H9 (cell line): ENCODE measurements at regions not wholly inside any gene's neighbourhood (a gene's known extent, or its start where the extent isn't known, plus 50 kb on each side); places are given as distances from the start of the nearest gene placed in this dataset.

Source experiments
- DNase-seq: peaks from one replicate; pipeline ENCODE4 v3.0.0-alpha.2; 2017
- H2AFZ ChIP-seq: one replicate; pipeline ENCODE4 v1.6.1; 2013; ENCODE audit warnings: mild to moderate bottlenecking, low read length, control low read depth, moderate library complexity
- H2AK5ac ChIP-seq: 2 replicates; pipeline ENCODE4 v1.6.1; 2013; ENCODE audit warnings: low read length, control low read depth, mixed read lengths; ENCODE audit not compliant: insufficient read length
- H2BK120ac ChIP-seq: one replicate; pipeline ENCODE4 v1.6.1; 2013; ENCODE audit warnings: low read depth, mild to moderate bottlenecking, low read length, control low read depth, inconsistent platforms; ENCODE audit not compliant: poor library complexity, severe bottlenecking
- H2BK12ac ChIP-seq: 2 replicates; pipeline ENCODE4 v1.6.1; 2013; ENCODE audit warnings: low read length, control low read depth, mixed read lengths, low read depth; ENCODE audit not compliant: insufficient read length
- H2BK15ac ChIP-seq: 2 replicates; pipeline ENCODE4 v1.6.1; 2013; ENCODE audit warnings: low read depth, low read length, control low read depth
- H2BK20ac ChIP-seq: one replicate; pipeline ENCODE4 v1.6.1; 2013; ENCODE audit warnings: low read depth, mild to moderate bottlenecking, low read length, control low read depth, inconsistent platforms; ENCODE audit not compliant: poor library complexity, severe bottlenecking
- H2BK5ac ChIP-seq: 2 replicates; pipeline ENCODE4 v1.6.1; 2013; ENCODE audit warnings: low read length, control low read depth, mixed read lengths; ENCODE audit not compliant: insufficient read length
- H3K14ac ChIP-seq: 2 replicates; pipeline ENCODE4 v1.6.1; 2013; ENCODE audit warnings: low read length, control low read depth; ENCODE audit not compliant: insufficient read depth
- H3K18ac ChIP-seq: 2 replicates; pipeline ENCODE4 v1.6.1; 2013; ENCODE audit warnings: low read depth, mild to moderate bottlenecking, mixed read lengths, low read length, control low read depth; ENCODE audit not compliant: insufficient read length
- H3K23ac ChIP-seq: 2 replicates; pipeline ENCODE4 v1.6.1; 2013; ENCODE audit warnings: low read length, control low read depth, mixed read lengths, low read depth; ENCODE audit not compliant: insufficient read length
- H3K23me2 ChIP-seq: 2 replicates; pipeline ENCODE4 v1.6.1; 2013; ENCODE audit warnings: low read depth, mild to moderate bottlenecking, mixed read lengths, low read length, control low read depth; ENCODE audit not compliant: insufficient read length, poor library complexity, severe bottlenecking
- H3K27ac ChIP-seq: 2 replicates; pipeline ENCODE4 v1.5.1; 2013; ENCODE audit warnings: low read length, control low read depth, mixed read lengths, low read depth; ENCODE audit not compliant: insufficient read length
- H3K27me3 ChIP-seq: 2 replicates; pipeline ENCODE4 v1.6.1; 2013; ENCODE audit warnings: low read length, control low read depth, inconsistent platforms; ENCODE audit not compliant: insufficient read depth
- H3K4ac ChIP-seq: 2 replicates; pipeline ENCODE4 v1.6.1; 2013; ENCODE audit warnings: low read depth, mild to moderate bottlenecking, control low read depth, inconsistent platforms, low read length, moderate library complexity
- H3K4me1 ChIP-seq: 2 replicates; pipeline ENCODE4 v1.6.1; 2013; ENCODE audit warnings: low read length, control low read depth, inconsistent platforms; ENCODE audit not compliant: insufficient read depth
- H3K4me2 ChIP-seq: 2 replicates; pipeline ENCODE4 v1.6.1; 2013; ENCODE audit warnings: low read length, control low read depth, mixed read lengths; ENCODE audit not compliant: insufficient read length, insufficient read depth
- H3K56ac ChIP-seq: 2 replicates; pipeline ENCODE4 v1.6.1; 2013; ENCODE audit warnings: low read depth, mild to moderate bottlenecking, mixed read lengths, low read length, control low read depth; ENCODE audit not compliant: insufficient read length
- H3K79me1 ChIP-seq: 2 replicates; pipeline ENCODE4 v1.6.1; 2013; ENCODE audit warnings: low read depth, mild to moderate bottlenecking, moderate library complexity, low read length, control low read depth, inconsistent platforms; ENCODE audit not compliant: insufficient read depth, poor library complexity, severe bottlenecking
- H3K79me2 ChIP-seq: 2 replicates; pipeline ENCODE4 v1.6.1; 2013; ENCODE audit warnings: low read length, control low read depth, inconsistent platforms; ENCODE audit not compliant: insufficient read depth
- H3K9ac ChIP-seq: 2 replicates; pipeline ENCODE4 v1.6.1; 2013; ENCODE audit warnings: low read length, control low read depth, mixed read lengths; ENCODE audit not compliant: insufficient read length; ENCODE audit errors: extremely low read depth
- H3K9me3 ChIP-seq: one replicate; pipeline ENCODE4 v1.6.1; 2013; ENCODE audit warnings: low read depth, low read length, inconsistent platforms; ENCODE audit not compliant: control insufficient read depth
- H3T11ph ChIP-seq: one replicate; pipeline ENCODE4 v1.6.1; 2013; ENCODE audit warnings: mild to moderate bottlenecking, low read length, control low read depth, inconsistent platforms
- H4K20me1 ChIP-seq: one replicate; pipeline ENCODE4 v1.6.1; 2013; ENCODE audit not compliant: control insufficient read depth, insufficient read length, insufficient read depth
- H4K5ac ChIP-seq: 2 replicates; pipeline ENCODE4 v1.6.1; 2013; ENCODE audit warnings: low read depth, mild to moderate bottlenecking, mixed read lengths, low read length, control low read depth; ENCODE audit not compliant: insufficient read length
- H4K8ac ChIP-seq: replicated peaks from 2 replicates; pipeline ENCODE4 v1.6.1; 2013; ENCODE audit warnings: low read length, control low read depth, mixed read lengths, low read depth; ENCODE audit not compliant: insufficient read length
- H4K91ac ChIP-seq: 2 replicates; pipeline ENCODE4 v1.6.1; 2013; ENCODE audit warnings: low read depth, mild to moderate bottlenecking, moderate library complexity, mixed read lengths, low read length, control low read depth; ENCODE audit not compliant: insufficient read length
- H3K27ac Mint-ChIP-seq, 3 experiments: 2 replicates in 2 of 3; 3 replicates in 1 of 3; pipeline ENCODE4 v1.8.0; 2020 to 2021; ENCODE audit warnings: mixed read lengths in 3 of 3, mild to moderate bottlenecking in 1 of 3, moderate library complexity in 1 of 3
- H3K27me3 Mint-ChIP-seq: 2 replicates; pipeline ENCODE4 v1.8.0; 2021; ENCODE audit warnings: low read depth, mild to moderate bottlenecking, moderate library complexity, mixed read lengths
- H3K36me3 Mint-ChIP-seq, 3 experiments: 2 replicates in 2 of 3; 3 replicates in 1 of 3; pipeline ENCODE4 v1.8.0; 2020 to 2021; ENCODE audit warnings: low read depth in 3 of 3, mixed read lengths in 3 of 3; ENCODE audit not compliant: insufficient read depth in 1 of 3
- H3K4me1 Mint-ChIP-seq, 2 experiments: 2 replicates each; pipeline ENCODE4 v1.8.0; 2020; ENCODE audit warnings: mixed read lengths in 2 of 2
- H3K4me3 Mint-ChIP-seq, 2 experiments: 2 replicates in 1 of 2; 3 replicates in 1 of 2; pipeline ENCODE4 v1.8.0; 2020 to 2021; ENCODE audit warnings: mild to moderate bottlenecking in 2 of 2, mixed read lengths in 2 of 2, moderate library complexity in 1 of 2
- H3K9me3 Mint-ChIP-seq, 2 experiments: 2 replicates in 1 of 2; 3 replicates in 1 of 2; pipeline ENCODE4 v1.8.0; 2020; ENCODE audit warnings: mild to moderate bottlenecking in 2 of 2, mixed read lengths in 2 of 2, moderate library complexity in 1 of 2
- TF ChIP-seq, protein P1 (sequence below): fragments of 200-600 bp; sonication (generic); conservative IDR thresholded peaks from 3 replicates; pipeline ENCODE4 v1.8.0; 2021; ENCODE audit warnings: antibody characterized with exemption, mild to moderate bottlenecking

DNA sequence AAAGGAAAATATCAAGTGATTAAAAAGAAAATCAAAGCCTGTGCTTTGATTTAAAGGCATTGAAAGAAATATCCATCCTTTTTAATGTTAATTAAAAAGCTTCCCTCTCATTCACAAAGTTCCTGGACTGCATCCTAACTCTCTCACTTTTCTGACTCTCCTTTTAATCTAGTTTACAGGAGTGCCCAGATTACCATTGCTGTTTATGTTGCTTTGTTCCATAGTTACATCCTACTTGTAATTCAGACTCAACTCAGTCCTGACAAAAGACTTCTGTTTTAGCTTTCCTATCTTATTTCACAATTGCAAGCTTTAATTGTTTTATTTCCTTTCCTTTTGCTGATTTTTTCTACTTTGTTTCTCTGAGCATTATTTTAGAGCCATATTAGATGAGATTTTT is 160.7 kb upstream of the DTNA start:
- Mint-ChIP-seq H3K36me3 (no peaks in the 10 kb centered on the region; a peak in 1 of 7 replicates), H3K4me1 (peaks cover 58 to 65% of the 10 kb centered on the region in 2 experiments), H3K27me3 (no peaks in the 10 kb centered on the region), H3K27ac (peak overlapping the region; percentile 85 to 92 (median 89); a peak in 6 of 7 replicates), H3K9me3 (peaks cover 0 to 2% of the 10 kb centered on the region in 2 experiments; a peak in 1 of 5 replicates), H3K4me3 (peak overlapping the region; percentile 0 to 5; a peak in 3 of 5 replicates)
- Histone ChIP-seq H2AK5ac (no peak overlapping the region), H3T11ph (no peak overlapping the region), H3K23me2 (no peaks in the 10 kb centered on the region), H4K91ac (no peak overlapping the region), H4K8ac (no peak overlapping the region), H3K56ac (no peak overlapping the region), H4K5ac (no peak overlapping the region), H2BK20ac (no peak overlapping the region), H2AFZ (no peak overlapping the region), H3K14ac (no peak overlapping the region), H3K79me2 (no peaks in the 10 kb centered on the region), H3K9ac (no peak overlapping the region), H3K9me3 (no peaks in the 10 kb centered on the region), H4K20me1 (no peaks in the 10 kb centered on the region), H3K18ac (no peak overlapping the region), H3K79me1 (no peaks in the 10 kb centered on the region), H3K4ac (no peak overlapping the region), H2BK120ac (no peak overlapping the region), H3K4me2 (peak overlapping the region; percentile 41), H3K23ac (no peak overlapping the region), H3K4me1 (peaks cover 8% of the 10 kb centered on the region; the same call in 1 of the 2 replicates), H2BK5ac (no peak overlapping the region), H3K27ac (peak overlapping the region; percentile 66), H2BK15ac (no peak overlapping the region), H2BK12ac (no peak overlapping the region), H3K27me3 (no peaks in the 10 kb centered on the region)
- TF ChIP-seq, protein P1, sequence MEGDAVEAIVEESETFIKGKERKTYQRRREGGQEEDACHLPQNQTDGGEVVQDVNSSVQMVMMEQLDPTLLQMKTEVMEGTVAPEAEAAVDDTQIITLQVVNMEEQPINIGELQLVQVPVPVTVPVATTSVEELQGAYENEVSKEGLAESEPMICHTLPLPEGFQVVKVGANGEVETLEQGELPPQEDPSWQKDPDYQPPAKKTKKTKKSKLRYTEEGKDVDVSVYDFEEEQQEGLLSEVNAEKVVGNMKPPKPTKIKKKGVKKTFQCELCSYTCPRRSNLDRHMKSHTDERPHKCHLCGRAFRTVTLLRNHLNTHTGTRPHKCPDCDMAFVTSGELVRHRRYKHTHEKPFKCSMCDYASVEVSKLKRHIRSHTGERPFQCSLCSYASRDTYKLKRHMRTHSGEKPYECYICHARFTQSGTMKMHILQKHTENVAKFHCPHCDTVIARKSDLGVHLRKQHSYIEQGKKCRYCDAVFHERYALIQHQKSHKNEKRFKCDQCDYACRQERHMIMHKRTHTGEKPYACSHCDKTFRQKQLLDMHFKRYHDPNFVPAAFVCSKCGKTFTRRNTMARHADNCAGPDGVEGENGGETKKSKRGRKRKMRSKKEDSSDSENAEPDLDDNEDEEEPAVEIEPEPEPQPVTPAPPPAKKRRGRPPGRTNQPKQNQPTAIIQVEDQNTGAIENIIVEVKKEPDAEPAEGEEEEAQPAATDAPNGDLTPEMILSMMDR: no peak
- no peak for DNase-seq
